ENCODE measurements at regions not wholly inside any gene's neighbourhood (a gene's known extent, or its start where the extent isn't known, plus 50 kb on each side); places are given as distances from the start of the nearest gene placed in this dataset.

DNA sequence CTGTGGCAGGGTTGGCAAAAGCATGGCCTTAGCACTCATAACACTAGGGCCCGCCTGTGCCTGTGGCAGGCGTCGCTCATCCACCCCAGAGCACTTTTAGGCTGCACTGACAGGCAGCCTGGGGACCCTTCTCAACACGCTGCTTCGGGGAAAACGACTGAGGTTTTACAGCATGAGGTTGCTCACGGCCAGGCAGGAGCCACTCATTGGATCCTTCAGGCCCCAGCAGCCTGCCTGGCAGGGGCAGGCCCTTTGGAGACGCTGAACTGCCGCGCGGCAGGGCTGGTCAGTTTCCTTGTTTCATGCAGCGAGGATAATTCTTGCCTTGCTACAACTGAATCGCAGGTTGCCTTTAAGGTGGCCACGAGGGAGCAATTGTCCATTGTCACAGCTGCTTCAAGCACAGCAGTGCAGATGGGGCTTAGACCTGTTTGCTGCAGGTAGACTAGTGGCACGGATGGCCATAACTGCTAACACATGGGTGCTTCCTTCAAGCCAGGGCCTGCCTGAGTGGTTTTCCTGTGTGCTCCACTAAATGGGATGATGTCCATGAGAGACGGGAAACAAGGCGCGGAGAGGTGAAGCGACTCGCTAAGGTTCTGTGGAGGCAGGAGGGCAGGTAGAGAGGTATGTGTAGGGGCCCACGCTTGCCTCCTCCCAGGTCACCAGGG lies 49.9 kb upstream of the HS6ST1 start:
- no peak for DNase-seq (ENCODE audit: low spot score)
- no peak for FAIRE-seq

- DNase-seq (ENCODE audit: low spot score) (no peak), FAIRE-seq (no peak)
These were observed 50.5 kb upstream of the HS6ST1 start for GRCh38 chr2:128369108-128369555.

GRCh38 chr2:128369602-128370467 lies 51.2 kb upstream of the HS6ST1 start:
- FAIRE-seq (no peak), DNase-seq (ENCODE audit: low spot score) (no peak)

- FAIRE-seq (no peak), DNase-seq (ENCODE audit: low spot score) (no peak)
These were observed 52.0 kb upstream of the HS6ST1 start for GRCh38 chr2:128370468-128371247.

DNA sequence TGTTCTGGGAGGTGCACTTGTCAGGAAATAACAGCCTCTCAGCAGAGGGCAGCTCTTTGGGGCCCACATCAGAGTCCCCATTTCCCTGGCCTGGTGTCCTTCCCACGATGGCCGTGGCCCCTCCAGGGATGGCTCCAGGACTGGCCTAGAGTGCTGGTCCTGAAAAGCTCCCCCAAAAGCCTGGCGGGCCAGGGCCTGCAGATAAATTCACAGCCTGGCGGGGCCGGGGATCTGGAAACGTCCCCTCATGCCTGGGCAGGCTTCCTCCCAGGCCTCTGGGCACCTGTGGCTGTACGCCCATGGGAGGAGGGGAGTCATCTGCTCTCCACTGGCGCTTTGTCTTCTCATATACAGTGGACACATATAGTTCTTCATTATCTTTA lies 52.6 kb upstream of the HS6ST1 start:
- FAIRE-seq (no peak), DNase-seq (ENCODE audit: low spot score) (no peak)

- FAIRE-seq: no peak
- no peak for DNase-seq (ENCODE audit: low spot score)
These were observed 53.1 kb upstream of the HS6ST1 start for GRCh38 chr2:128371648-128372345.

- DNase-seq (ENCODE audit: low spot score) (no peak), FAIRE-seq (no peak)
These were observed 54.1 kb upstream of the HS6ST1 start for GRCh38 chr2:128372621-128373341.

- FAIRE-seq (no peak), DNase-seq (ENCODE audit: low spot score) (no peak)
These were observed 54.9 kb upstream of the HS6ST1 start for GRCh38 chr2:128373451-128374000.

GRCh38 chr2:128374001-128374710 lies 55.5 kb upstream of the HS6ST1 start:
- DNase-seq (ENCODE audit: low spot score) (no peak), FAIRE-seq (no peak)

GRCh38 chr2:128374711-128375413 lies 56.2 kb upstream of the HS6ST1 start:
- FAIRE-seq (no peak), DNase-seq (ENCODE audit: low spot score) (no peak)

DNA sequence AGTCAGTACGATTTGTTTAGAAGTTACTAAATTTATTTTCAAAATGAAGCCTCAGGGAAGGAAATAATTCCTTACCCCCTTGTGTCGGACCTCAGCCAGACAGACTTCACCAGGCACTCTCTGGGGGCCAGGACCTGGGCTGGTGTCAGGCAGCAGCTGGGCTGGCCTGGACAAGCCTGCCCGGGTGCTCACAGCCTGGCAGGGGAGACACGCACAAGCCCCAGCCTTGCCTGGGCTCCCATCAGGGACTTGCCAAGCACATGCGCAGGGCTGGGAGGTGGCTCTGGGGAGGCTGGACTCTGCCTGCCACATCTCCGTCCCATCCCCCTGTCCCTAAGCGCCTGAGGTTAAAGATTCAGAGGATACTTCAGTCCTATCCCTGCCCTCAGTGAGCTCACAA lies 56.8 kb upstream of the HS6ST1 start:
- FAIRE-seq (no peak), DNase-seq (ENCODE audit: low spot score) (no peak)

DNA sequence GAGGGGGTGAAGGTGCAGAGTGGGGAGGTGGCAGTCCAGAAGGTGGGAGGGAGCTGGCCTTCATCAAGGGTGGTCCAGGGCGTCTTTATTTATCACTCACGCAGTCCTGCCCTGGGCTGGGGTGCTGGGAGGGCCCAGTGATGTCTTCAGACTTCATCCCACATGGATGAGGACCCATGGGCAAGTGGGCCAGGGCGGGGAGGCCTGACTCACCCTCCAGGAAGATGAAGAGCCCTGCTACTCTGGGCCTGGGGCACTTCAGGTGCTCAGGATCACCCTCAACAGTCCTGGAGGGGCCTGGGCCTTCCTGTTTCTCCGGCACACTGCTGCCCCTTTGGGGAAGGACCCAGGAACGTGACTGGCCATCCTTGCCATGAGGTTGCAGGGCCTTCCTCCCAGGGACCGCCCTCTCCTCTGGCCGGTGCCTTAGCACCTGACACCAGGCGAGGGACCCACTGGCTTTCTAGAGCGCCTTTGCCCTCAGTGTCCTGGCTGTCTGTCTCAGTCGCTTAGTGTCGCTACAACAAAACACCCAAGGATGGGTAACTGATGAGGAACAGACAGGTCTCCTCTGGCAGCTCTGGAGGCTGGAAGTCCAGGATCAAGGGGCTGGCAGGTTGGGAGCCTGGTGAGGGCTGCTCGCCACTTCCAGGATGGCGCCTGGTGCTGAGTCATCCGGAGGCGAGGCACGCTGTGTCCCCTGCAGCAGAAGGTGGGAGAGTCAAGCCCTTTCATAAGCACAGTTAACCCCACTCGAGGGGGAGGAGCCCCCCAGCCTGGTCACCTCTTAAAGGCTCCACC lies 57.8 kb upstream of the HS6ST1 start:
- no peak for DNase-seq (ENCODE audit: low spot score)
- FAIRE-seq: no peak

DNA sequence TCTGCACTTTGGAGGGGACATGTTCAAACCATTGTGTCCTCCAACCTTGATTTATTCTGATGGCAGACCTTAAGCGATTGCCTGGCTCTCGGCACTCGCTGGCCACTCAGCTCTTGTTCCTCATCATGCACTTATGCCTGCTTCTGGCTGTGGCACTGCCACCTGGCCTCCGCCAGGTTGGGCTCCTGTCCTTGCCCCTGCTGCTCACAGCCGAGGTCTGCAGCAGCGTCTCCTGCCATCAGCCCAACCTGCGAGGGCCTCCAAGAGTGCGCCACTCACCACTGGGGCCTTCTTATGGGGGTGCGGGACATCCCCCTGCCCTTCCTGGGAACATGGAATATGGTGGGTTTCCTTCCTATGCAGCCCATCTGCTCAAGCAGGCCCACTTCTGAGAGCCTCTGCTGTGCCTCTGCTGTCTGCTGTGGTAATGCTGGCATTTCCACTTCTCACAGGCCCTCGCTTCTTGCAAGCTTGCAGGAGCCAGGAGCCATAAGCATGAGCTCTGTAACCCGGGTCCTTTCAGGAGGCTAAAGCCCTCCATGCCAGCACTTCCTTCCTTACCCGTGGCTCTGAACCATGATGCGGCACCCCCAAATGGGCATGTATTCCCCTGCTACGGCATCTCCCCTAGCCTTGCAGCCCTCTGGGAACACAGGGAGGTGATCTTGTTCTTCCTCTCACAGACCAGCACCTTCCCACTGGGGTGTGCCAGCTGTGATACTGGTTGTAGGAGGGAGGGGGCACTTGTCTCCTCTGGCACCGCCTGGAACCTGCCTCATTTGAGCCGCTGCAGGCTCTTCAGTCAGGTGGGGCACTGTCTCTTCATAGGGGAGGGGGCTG lies 58.6 kb upstream of the HS6ST1 start:
- DNase-seq (ENCODE audit: low spot score): no peak
- no peak for FAIRE-seq

DNA sequence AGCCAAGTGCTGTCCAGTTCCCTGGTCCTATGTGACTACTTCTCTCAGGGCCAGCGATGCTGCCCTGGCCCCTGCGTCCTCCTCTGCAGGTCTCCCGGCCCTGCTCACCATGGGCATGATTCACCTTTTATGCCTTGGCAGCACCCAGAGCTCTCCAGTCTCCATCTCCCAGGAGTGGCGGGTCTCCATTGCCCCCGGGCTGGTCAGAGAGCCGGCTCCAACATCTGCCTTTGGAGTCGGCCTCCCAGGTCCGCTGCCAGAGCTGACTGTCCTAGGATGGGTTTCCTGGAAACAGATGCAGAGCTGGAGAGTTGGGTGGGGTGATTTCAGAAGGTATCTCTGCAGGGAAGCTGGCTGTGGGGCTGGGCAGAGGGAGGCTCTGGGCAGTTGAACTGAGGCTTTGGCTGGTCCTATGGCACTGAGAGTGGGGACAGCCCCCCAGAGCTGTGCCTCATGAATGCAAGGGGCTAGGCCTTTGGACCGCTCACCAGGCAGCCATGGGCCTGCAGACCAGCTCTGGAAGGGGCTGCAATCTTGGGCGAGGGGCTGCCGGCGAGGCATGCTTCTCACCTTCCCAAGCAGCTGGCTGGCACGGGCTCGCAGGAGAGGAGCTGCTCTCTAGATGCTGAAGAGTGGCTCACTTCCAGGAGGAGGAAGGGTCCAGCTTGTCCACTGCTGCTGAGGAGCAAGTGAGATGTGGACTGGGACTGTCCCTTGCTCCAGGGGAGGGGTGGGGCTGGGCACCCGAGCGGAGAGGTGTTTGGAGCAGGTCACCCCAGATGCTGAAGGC lies 59.8 kb upstream of the HS6ST1 start:
- FAIRE-seq (no peak), DNase-seq (ENCODE audit: low spot score) (no peak)

DNA sequence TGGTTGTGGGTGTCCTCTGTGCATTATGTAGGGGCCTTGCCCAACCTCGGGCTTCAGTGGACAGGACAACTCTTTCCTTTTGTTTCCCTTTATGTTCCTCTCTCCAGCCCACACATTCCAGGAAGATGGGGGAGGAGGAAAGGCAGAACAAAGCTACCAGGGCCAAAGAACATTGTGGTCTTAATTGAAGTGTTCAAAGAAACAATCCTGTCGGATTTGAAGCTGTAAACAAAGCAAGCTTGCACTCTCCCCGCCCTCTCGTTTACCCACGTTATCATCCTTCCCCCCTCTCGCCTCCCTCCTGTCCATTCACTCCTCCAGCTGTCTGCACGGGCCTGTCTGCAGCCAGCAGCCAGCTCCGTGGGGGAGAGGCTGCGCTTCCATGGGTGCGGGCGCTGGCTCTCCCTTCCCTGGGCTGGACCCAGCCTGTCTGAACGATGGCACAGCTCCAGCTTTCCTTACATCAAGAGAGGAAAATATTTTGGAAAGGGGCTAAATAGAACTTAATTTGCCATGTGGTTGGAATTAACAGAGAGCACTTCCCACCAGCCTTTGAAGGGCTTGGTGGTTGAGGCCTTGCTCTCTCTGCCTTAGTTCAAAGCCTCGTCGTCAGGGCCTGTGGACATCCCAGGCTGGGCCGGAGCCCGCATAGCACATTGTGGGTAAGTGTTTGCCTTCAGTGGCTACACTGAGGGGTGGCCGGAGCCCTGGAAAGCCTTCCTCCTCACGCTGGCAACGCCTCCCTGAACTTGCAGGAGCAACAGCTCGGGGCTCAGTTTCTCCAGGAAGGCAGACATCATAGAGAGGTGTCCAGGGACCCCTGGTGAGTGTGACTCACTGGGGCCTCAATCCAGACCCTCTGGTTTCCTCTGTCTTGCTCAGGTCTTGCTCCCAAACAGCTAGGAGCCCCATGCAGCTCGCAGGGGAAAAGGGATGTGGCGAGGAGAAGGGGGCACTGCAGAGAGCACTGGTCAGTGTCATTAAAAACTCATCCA lies 60.6 kb upstream of the HS6ST1 start:
- no peak for FAIRE-seq
- DNase-seq (ENCODE audit: low spot score): no peak

All from RCC 7860 (cell line).